Activated B cell treated with CpG ODN at 0.5 μM for 24 hours (primary cell): ENCODE measurements at regions not wholly inside any gene's neighbourhood (a gene's known extent, or its start where the extent isn't known, plus 50 kb on each side); places are given as distances from the start of the nearest gene placed in this dataset.

ENCODE experiments used
- ATAC-seq: fragments of 200-7000 bp; cut with Tn5 transposase; one replicate; pipeline ENCODE4 v1.10.0; 2021; ENCODE audit warnings: low read depth, mild to moderate bottlenecking, moderate library complexity
- CTCF ChIA-PET: fragments of 350-600 bp; sonication (Branson Sonifier 250); formaldehyde crosslinking; loops from one replicate; lab custom pipeline; 2021; ENCODE audit warnings: antibody characterized with exemption; lab: Charles Lee
- POLR2A ChIA-PET: fragments of 350-600 bp; sonication (Branson Sonifier 250); formaldehyde crosslinking; loops from one replicate; lab custom pipeline; 2021; ENCODE audit warnings: antibody characterized with exemption; lab: Charles Lee
- DNase-seq: peaks from one replicate; pipeline ENCODE4 v3.0.0; 2022
- H3K27ac Mint-ChIP-seq: one replicate; pipeline ENCODE4 v1.8.0; 2020; ENCODE audit warnings: mixed read lengths
- H3K27me3 Mint-ChIP-seq: one replicate; pipeline ENCODE4 v1.8.0; 2021; ENCODE audit warnings: mixed read lengths
- H3K36me3 Mint-ChIP-seq: one replicate; pipeline ENCODE4 v1.8.0; 2021; ENCODE audit warnings: low read depth, mixed read lengths
- H3K4me1 Mint-ChIP-seq: one replicate; pipeline ENCODE4 v1.8.0; 2021; ENCODE audit warnings: mixed read lengths
- H3K4me3 Mint-ChIP-seq: one replicate; pipeline ENCODE4 v1.8.0; 2020; ENCODE audit warnings: mild to moderate bottlenecking, mixed read lengths
- H3K9me3 Mint-ChIP-seq: one replicate; pipeline ENCODE4 v1.8.0; 2020; ENCODE audit warnings: mixed read lengths
- intact Hi-C: fragments of 100-400 bp; cut with micrococcal nuclease; formaldehyde crosslinking; loops from one replicate; pipeline ENCODE4 v1.15.1; 2024
- TF ChIP-seq, protein P1 (sequence below): fragments of 200-600 bp; IDR thresholded peaks from one replicate; pipeline ENCODE4 v1.8.0; 2022; ENCODE audit warnings: antibody characterized with exemption, mild to moderate bottlenecking

DNA sequence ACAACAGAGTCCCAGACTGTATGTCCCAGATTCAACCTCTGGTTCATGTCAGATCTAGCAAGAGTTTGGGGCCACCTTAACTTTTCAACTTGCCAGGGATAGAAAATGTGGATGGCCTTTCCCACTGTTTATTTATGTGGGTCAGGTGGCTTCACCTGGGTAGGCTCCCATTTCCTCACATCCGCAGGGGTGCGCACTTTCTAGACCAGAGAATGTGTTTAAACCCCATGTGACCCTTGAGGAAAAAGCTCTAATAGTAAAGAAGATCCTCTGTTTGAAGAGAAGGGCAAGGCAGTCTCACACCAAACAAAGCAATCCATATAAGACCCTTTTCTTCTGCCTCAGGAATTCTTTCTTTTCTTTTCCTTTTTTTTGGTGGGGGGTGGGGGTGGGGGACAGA, 167.2 kb upstream of the TSC22D2 start:
- ATAC-seq (no peak), DNase-seq (no peak)
- intact Hi-C loops, result no loop called here
- TF ChIP-seq, protein P1, sequence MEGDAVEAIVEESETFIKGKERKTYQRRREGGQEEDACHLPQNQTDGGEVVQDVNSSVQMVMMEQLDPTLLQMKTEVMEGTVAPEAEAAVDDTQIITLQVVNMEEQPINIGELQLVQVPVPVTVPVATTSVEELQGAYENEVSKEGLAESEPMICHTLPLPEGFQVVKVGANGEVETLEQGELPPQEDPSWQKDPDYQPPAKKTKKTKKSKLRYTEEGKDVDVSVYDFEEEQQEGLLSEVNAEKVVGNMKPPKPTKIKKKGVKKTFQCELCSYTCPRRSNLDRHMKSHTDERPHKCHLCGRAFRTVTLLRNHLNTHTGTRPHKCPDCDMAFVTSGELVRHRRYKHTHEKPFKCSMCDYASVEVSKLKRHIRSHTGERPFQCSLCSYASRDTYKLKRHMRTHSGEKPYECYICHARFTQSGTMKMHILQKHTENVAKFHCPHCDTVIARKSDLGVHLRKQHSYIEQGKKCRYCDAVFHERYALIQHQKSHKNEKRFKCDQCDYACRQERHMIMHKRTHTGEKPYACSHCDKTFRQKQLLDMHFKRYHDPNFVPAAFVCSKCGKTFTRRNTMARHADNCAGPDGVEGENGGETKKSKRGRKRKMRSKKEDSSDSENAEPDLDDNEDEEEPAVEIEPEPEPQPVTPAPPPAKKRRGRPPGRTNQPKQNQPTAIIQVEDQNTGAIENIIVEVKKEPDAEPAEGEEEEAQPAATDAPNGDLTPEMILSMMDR, result no peak
- ChIA-PET CTCF (no interaction called here), POLR2A (no interaction called here)
- H3K4me3 Mint-ChIP-seq, result no peak overlapping the region
- no peaks in the 10 kb centered on the region for H3K9me3 Mint-ChIP-seq
- peaks cover 25% of the 10 kb centered on the region for H3K27me3 Mint-ChIP-seq
- H3K27ac Mint-ChIP-seq, result no peak overlapping the region
- H3K36me3 Mint-ChIP-seq, result no peaks in the 10 kb centered on the region
- no peaks in the 10 kb centered on the region for H3K4me1 Mint-ChIP-seq

DNA sequence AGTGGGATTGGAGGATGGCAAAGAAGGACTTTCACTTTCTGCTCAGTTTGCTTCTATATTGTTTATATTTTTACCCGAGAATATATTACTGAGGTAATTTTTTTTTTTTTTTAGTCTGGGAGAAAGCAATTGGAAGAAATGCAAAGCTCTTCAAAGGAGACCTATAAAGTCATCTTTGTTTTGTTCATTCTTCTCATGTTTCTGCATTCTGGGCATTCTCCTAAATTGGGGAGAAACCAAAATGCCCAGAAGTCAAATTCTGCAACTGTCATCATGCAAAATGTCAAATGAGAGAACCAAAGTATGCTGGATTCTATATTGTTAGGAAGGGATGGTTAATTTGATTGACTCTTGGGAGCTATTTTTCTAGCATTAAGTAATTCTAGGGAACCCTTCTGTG, 168.3 kb upstream of the TSC22D2 start:
- TF ChIP-seq, protein P1, result no peak
- H3K4me1 Mint-ChIP-seq, result no peaks in the 10 kb centered on the region
- no peak overlapping the region for H3K4me3 Mint-ChIP-seq
- no peaks in the 10 kb centered on the region for H3K36me3 Mint-ChIP-seq
- no peak for DNase-seq
- no peak for ATAC-seq
- intact Hi-C loops, result no loop called here
- POLR2A ChIA-PET, result no interaction called here
- peaks cover 17% of the 10 kb centered on the region for H3K27me3 Mint-ChIP-seq
- H3K27ac Mint-ChIP-seq, result no peak overlapping the region
- CTCF ChIA-PET, result no interaction called here
- no peaks in the 10 kb centered on the region for H3K9me3 Mint-ChIP-seq

DNA sequence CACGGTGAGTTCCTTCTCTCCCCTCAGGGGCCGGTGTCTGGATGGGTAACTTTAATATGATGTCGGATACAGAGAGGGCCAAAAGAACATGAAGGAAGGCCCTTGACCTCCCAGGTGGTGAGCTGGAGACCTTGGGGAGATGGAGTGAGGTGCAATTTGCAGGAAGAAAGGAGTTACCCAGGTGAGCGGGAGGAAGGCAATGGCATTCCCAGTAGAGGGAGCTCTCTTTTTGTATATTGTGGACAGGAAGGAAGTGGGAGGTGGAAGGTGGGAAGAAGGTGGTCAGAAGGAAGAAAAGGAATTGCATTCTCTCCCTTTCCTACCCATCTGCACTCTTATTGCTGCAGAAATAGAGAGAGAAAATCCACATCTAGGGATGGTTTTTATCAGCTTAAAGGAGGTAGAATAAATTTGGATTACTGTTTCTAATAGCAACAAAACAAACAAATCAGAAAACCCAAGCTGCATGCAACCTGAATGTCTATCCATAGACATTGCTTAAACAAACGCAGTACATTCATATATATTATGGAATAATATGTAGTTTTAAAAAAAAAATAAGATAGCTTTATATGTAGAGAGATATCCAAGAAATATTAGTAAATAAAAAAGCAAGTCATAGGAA, 169.0 kb upstream of the TSC22D2 start:
- H3K27me3 Mint-ChIP-seq, result peaks cover 16% of the 10 kb centered on the region
- DNase-seq (no peak), ATAC-seq (no peak)
- TF ChIP-seq, protein P1, result no peak
- intact Hi-C loops, result no loop called here
- H3K27ac Mint-ChIP-seq, result no peak overlapping the region
- no peak overlapping the region for H3K4me3 Mint-ChIP-seq
- H3K4me1 Mint-ChIP-seq, result no peaks in the 10 kb centered on the region
- ChIA-PET CTCF (interaction anchor here (0.8 kb wide), 1 partner anchor 256 kb away, joined by 3 read pairs; no protein-coding TSS in a partner anchor), POLR2A (no interaction called here)
- no peaks in the 10 kb centered on the region for H3K9me3 Mint-ChIP-seq
- H3K36me3 Mint-ChIP-seq, result no peaks in the 10 kb centered on the region

DNA sequence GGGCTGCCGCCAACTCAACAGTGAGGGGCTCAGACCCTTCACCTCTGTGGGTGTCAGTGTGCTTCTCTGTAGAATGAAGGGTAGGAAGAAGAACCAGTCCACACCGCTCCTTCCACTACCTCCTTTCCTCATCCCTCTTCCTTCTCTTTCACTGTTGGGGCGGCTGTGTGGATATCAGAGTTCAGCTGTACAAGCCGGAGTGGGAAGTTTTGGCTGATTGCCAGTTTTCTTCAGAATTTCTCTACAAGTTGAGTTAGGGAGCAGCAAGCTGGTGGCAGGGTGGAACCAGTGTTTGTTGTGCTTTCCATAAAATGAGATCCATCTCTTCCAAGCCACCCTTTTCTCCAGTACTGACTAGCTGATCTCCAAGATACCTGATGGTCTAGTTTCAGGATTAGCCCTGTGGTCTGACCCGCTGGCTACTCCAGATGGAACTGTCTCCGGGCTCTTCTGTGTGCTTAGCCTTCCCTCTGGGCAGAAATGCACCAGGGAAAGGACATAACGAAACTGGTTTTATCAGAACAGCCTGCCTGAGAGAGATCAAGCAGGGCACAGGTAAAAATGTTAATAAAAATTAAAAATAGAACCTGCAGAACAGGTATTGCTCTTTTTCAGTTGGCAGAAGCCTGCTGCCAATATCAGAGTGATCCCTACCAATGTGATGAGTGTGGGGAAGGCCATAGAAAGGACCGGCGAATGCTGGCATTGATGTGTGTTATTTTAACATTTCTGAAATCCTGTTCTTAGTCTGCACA, 169.9 kb upstream of the TSC22D2 start:
- CTCF ChIA-PET, result no interaction called here
- no peak overlapping the region for H3K27ac Mint-ChIP-seq

DNA sequence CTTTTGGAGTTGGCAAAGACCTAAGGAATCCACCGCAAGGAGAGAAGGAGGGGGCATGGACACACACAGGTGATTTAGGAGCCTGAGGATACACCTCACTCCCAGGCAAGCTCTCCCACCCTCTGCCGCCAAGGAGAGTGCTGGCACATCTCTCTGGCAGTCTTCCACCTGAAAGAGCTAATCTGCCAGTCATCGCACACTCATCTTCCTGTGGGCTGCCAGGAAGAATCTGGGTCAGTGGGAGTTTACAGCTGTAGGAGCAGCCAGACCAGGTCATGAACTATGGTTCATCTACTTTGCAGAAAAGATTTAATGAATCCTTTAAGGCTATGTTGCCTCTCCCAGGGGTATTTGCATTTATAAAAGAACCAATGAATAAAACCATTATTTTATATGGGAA, 170.6 kb upstream of the TSC22D2 start:
- DNase-seq (no peak), ATAC-seq (no peak)
- Mint-ChIP-seq H3K27ac (no peak overlapping the region), H3K9me3 (no peaks in the 10 kb centered on the region), H3K4me1 (no peaks in the 10 kb centered on the region), H3K4me3 (no peak overlapping the region), H3K27me3 (peaks cover 11% of the 10 kb centered on the region), H3K36me3 (no peaks in the 10 kb centered on the region)
- CTCF ChIA-PET, result no interaction called here
- POLR2A ChIA-PET, result no interaction called here
- TF ChIP-seq, protein P1, result no peak
- intact Hi-C loops, result no loop called here

More for the DNA sequence above, 169.9 kb upstream of the TSC22D2 start:
- H3K4me3 Mint-ChIP-seq, result no peak overlapping the region
- no peaks in the 10 kb centered on the region for H3K36me3 Mint-ChIP-seq
- ATAC-seq (no peak), DNase-seq (no peak)
- TF ChIP-seq, protein P1, result no peak
- H3K27me3 Mint-ChIP-seq, result peaks cover 16% of the 10 kb centered on the region
- H3K4me1 Mint-ChIP-seq, result no peaks in the 10 kb centered on the region
- intact Hi-C loops, result no loop called here
- POLR2A ChIA-PET, result no interaction called here
- no peaks in the 10 kb centered on the region for H3K9me3 Mint-ChIP-seq
